Thyroid gland (tissue), 4 donors: ENCODE measurements at regions not wholly inside any gene's neighbourhood (a gene's known extent, or its start where the extent isn't known, plus 50 kb on each side); places are given as distances from the start of the nearest gene placed in this dataset.

Experiments used
- CTCF ChIP-seq, 6 experiments: fragments of 200-600 bp in 3 of 6; fragments of 450-650 bp in 3 of 6; sonication (generic) in 3 of 6; IDR thresholded peaks; one replicate each; pipeline ENCODE4 v1.5.1; 2016 to 2019; ENCODE audit warnings: antibody characterized with exemption in 6 of 6, mild to moderate bottlenecking in 2 of 6, inconsistent platforms in 1 of 6, moderate library complexity in 1 of 6
- POLR2A ChIP-seq, 2 donors: fragments of 450-650 bp; IDR thresholded peaks; one replicate each; pipeline ENCODE4 v1.6.1; 2017; ENCODE audit warnings: antibody characterized with exemption in 2 of 2, mild to moderate bottlenecking in 2 of 2, moderate library complexity in 1 of 2

- TF ChIP-seq CTCF (IDR thresholded peaks at IDR 0.05) (no peak), POLR2A (IDR thresholded peaks at IDR 0.05) (no peak)
Observed at GRCh38 chr4:152128356-152128755, 367.5 kb upstream of the GATB start.
